Heart right ventricle (tissue), 16 donors: ENCODE measurements at regions not wholly inside any gene's neighbourhood (a gene's known extent, or its start where the extent isn't known, plus 50 kb on each side); places are given as distances from the start of the nearest gene placed in this dataset.

Source experiments
- ATAC-seq, 8 donors: fragments of 200-7000 bp; cut with Tn5 transposase; one replicate each; pipeline ENCODE4 v1.9.1; 2020; ENCODE audit warnings: mild to moderate bottlenecking in 8 of 8, moderate library complexity in 8 of 8, moderate number of reproducible peaks in 1 of 8
- DNase-seq, 2 donors: peaks; one replicate each; pipeline ENCODE4 v3.0.0-alpha.2; 2020
- H3K27ac ChIP-seq, 10 donors: fragments of 200-600 bp; sonication (generic) in 2 of 10; one replicate each; pipeline versions ENCODE4 v1.5.0 to v1.8.0; 2020 to 2022; ENCODE audit warnings: mild to moderate bottlenecking in 3 of 10
- H3K27me3 ChIP-seq, 7 donors: fragments of 200-600 bp; one replicate each; pipeline ENCODE4 v1.8.0; 2021 to 2022; ENCODE audit warnings: mild to moderate bottlenecking in 2 of 7
- H3K36me3 ChIP-seq, 9 donors: fragments of 200-600 bp; sonication (generic) in 1 of 9; one replicate each; pipeline versions ENCODE4 v1.5.0 to v1.8.0; 2020 to 2022; ENCODE audit warnings: mild to moderate bottlenecking in 2 of 9
- H3K4me1 ChIP-seq, 9 donors: fragments of 200-600 bp; sonication (generic) in 1 of 9; one replicate each; pipeline versions ENCODE4 v1.5.0 to v1.8.0; 2020 to 2022; ENCODE audit warnings: mild to moderate bottlenecking in 4 of 9
- H3K4me3 ChIP-seq, 10 donors: fragments of 200-600 bp; sonication (generic) in 2 of 10; one replicate each; pipeline versions ENCODE4 v1.5.0 to v1.8.0; 2020 to 2022; ENCODE audit warnings: mild to moderate bottlenecking in 7 of 10, moderate library complexity in 2 of 10
- H3K9me3 ChIP-seq, 11 donors: fragments of 200-600 bp in 10 of 11; sonication (generic) in 2 of 11; one replicate each; pipeline versions ENCODE4 v1.5.0 to v1.8.0; 2013 to 2022; ENCODE audit warnings: mild to moderate bottlenecking in 2 of 11, control low read depth in 1 of 11, moderate library complexity in 1 of 11
- CTCF ChIP-seq, 9 donors: fragments of 200-600 bp; sonication (generic) in 2 of 9; IDR thresholded peaks; one replicate each; pipeline versions ENCODE4 v1.5.0 to v1.8.0; 2021 to 2022; ENCODE audit warnings: antibody characterized with exemption in 9 of 9, mild to moderate bottlenecking in 5 of 9, moderate library complexity in 1 of 9
- WGBS, 2 donors: extraction: QIAGEN DNeasy Blood & Tissue Kit; methylation state at CpG; one replicate each; pipeline ENCODE4 v1.1.7; 2013; ENCODE audit warnings: inconsistent platforms in 1 of 2; 5-methylcytosine and 5-hydroxymethylcytosine counted together
- intact Hi-C, 10 donors: fragments of 100-400 bp; cut with DNase I; formaldehyde crosslinking; loops; one replicate each; pipeline versions ENCODE4 v1.11.1 to v1.14.2; 2022
- donor health status: Arrhythmogenic right ventricular cardiomyopathy.
- donor health status: ischemic (EF 13 %, LVEDD 7.1; RV severe dilation, severe dysfunction).
- donor health status: healthy with polysubstance abuse.
- donor health status: DM: no; HTN: yes; CAD: no.
- donor health status: DM: no; HTN: no; CAD: no.
- donor health status: ischemic (EF 25% LVEDD 6.9; RV normal size, moderate dysfunction).
- donor health status: ischemic (EF 25% LVEDD 5.7; RV mildly dilated, moderate dysfunction).
- donor health status: healthy.
- donor health status: DM: yes; HTN: yes; CAD: no.
- donor health status: Ischemic cardiomyopathy.
- donor health status: ischemic (EF 35%, LVEDD 5.7; RV mildly dilated, moderate dysfunction).
- donor health status: nonischemic (EF 11% LVEDD 7.7; RV severe dilation, severe dysfunction).
- donor health status: DM: yes; HTN: yes; CAD: no.
- donor health status: PGD.
- donor health status: ischemic (EF 29% LVEDD 5.4; RV normal size, mild dysfunction).
- donor health status: nonischemic (EF 23%, LVEDD 6.1; RV moderate dilation, normal function).

GRCh38 chr6:119658917-119659316 is 309.4 kb upstream of the MAN1A1 start:
- no peaks in the 10 kb centered on the region for H3K36me3 ChIP-seq

GRCh38 chr6:119655124-119655523 is 305.6 kb upstream of the MAN1A1 start:
- 93 to 97% methylated on average over 1 of the region's 1 CpG for WGBS, 2 donors
- no peaks in the 10 kb centered on the region for H3K36me3 ChIP-seq
- intact Hi-C loops, result loop anchor here in 1 of 10 donors (10.0 kb wide), 1 partner anchor 530 kb away; no protein-coding TSS in a partner anchor
- no peak for ATAC-seq
- no peak for TF ChIP-seq CTCF (IDR thresholded peaks at IDR 0.05)
- H3K4me1 ChIP-seq, result no peaks in the 10 kb centered on the region
- no peaks in the 10 kb centered on the region for H3K9me3 ChIP-seq
- DNase-seq, result no peak
- no peak overlapping the region for H3K4me3 ChIP-seq
- no peak overlapping the region for H3K27ac ChIP-seq
- no peaks in the 10 kb centered on the region for H3K27me3 ChIP-seq

More at GRCh38 chr6:119658917-119659316, 309.4 kb upstream of the MAN1A1 start:
- intact Hi-C loops, result loop anchor here in 1 of 10 donors (10.0 kb wide), 1 partner anchor 534 kb away; no protein-coding TSS in a partner anchor
- no peaks in the 10 kb centered on the region for H3K9me3 ChIP-seq
- DNase-seq (no peak), ATAC-seq (no peak)
- H3K4me3 ChIP-seq, result no peak overlapping the region
- H3K27ac ChIP-seq, result no peak overlapping the region
- no peak for TF ChIP-seq CTCF (IDR thresholded peaks at IDR 0.05)
- H3K27me3 ChIP-seq, result no peaks in the 10 kb centered on the region
- no peaks in the 10 kb centered on the region for H3K4me1 ChIP-seq

GRCh38 chr6:119653329-119653728 is 303.8 kb upstream of the MAN1A1 start:
- ATAC-seq, result no peak
- TF ChIP-seq CTCF (IDR thresholded peaks at IDR 0.05), result no peak
- intact Hi-C loops, result loop anchor here in 1 of 10 donors (10.0 kb wide), 1 partner anchor 529 kb away; no protein-coding TSS in a partner anchor
- H3K36me3 ChIP-seq, result no peaks in the 10 kb centered on the region
- no peaks in the 10 kb centered on the region for H3K27me3 ChIP-seq
- no peaks in the 10 kb centered on the region for H3K9me3 ChIP-seq
- H3K4me1 ChIP-seq, result no peaks in the 10 kb centered on the region
- H3K27ac ChIP-seq, result no peak overlapping the region
- DNase-seq, result no peak
- WGBS, 2 donors, result 32 to 40% methylated on average over 2 of the region's 2 CpGs
- no peak overlapping the region for H3K4me3 ChIP-seq

GRCh38 chr6:119649531-119649930 is 300.0 kb upstream of the MAN1A1 start:
- no peaks in the 10 kb centered on the region for H3K9me3 ChIP-seq
- WGBS, 2 donors, result 88% methylated on average over 6 of the region's 6 CpGs
- no peaks in the 10 kb centered on the region for H3K27me3 ChIP-seq
- H3K36me3 ChIP-seq, result no peaks in the 10 kb centered on the region
- H3K4me3 ChIP-seq, result no peak overlapping the region
- no peak overlapping the region for H3K27ac ChIP-seq
- intact Hi-C loops, result no loop called here
- DNase-seq (no peak), ATAC-seq (no peak)
- H3K4me1 ChIP-seq, result no peaks in the 10 kb centered on the region
- TF ChIP-seq CTCF (IDR thresholded peaks at IDR 0.05), result no peak
